Peyer's patch (tissue), 4 donors: ENCODE measurements at regions not wholly inside any gene's neighbourhood (a gene's known extent, or its start where the extent isn't known, plus 50 kb on each side); places are given as distances from the start of the nearest gene placed in this dataset.

Experiments
- DNase-seq, 3 donors: peaks; one replicate each; pipeline ENCODE4 v3.0.0-alpha.2; 2017 to 2019
- H3K27ac ChIP-seq, 4 donors: fragments of 200-600 bp; sonication (generic); one replicate each; pipeline ENCODE4 v1.5.1; 2016 to 2019
- H3K27me3 ChIP-seq, 2 donors: fragments of 200-600 bp; sonication (generic); one replicate each; pipeline ENCODE4 v1.5.1; 2019
- H3K36me3 ChIP-seq, 3 donors: fragments of 200-600 bp; sonication (generic); one replicate each; pipeline ENCODE4 v1.5.1; 2016 to 2019
- H3K4me1 ChIP-seq, 4 donors: fragments of 200-600 bp; sonication (generic); one replicate each; pipeline ENCODE4 v1.5.1; 2016 to 2019
- H3K4me3 ChIP-seq, 4 donors: fragments of 200-600 bp; sonication (generic); 1 replicate in 3 of 4; 2 replicates in 1 of 4; pipeline ENCODE4 v1.5.1; 2016 to 2019; ENCODE audit warnings: mild to moderate bottlenecking in 1 of 4
- H3K9me3 ChIP-seq, 4 donors: fragments of 200-600 bp; sonication (generic); one replicate each; pipeline ENCODE4 v1.5.1; 2016 to 2019; ENCODE audit warnings: mild to moderate bottlenecking in 1 of 4
- CTCF ChIP-seq, 6 experiments: fragments of 450-650 bp in 4 of 6; fragments of 200-600 bp in 2 of 6; sonication (generic) in 1 of 6; IDR thresholded peaks; one replicate each; pipeline ENCODE4 v1.5.1; 2017 to 2019; ENCODE audit warnings: antibody characterized with exemption in 6 of 6, mild to moderate bottlenecking in 3 of 6, moderate library complexity in 1 of 6
- POLR2A ChIP-seq, 2 donors: fragments of 450-650 bp; IDR thresholded peaks; one replicate each; pipeline ENCODE4 v1.5.1; 2017; ENCODE audit warnings: antibody characterized with exemption in 2 of 2, mild to moderate bottlenecking in 2 of 2, moderate library complexity in 2 of 2

GRCh38 chr22:47750086-47750485 is 987.6 kb downstream of the TBC1D22A start:
- Histone ChIP-seq H3K4me3 (no peak overlapping the region), H3K36me3 (no peaks in the 10 kb centered on the region), H3K27ac (no peak overlapping the region), H3K9me3 (no peaks in the 10 kb centered on the region), H3K27me3 (no peaks in the 10 kb centered on the region), H3K4me1 (no peaks in the 10 kb centered on the region)
- DNase-seq, result no peak
- TF ChIP-seq POLR2A (IDR thresholded peaks at IDR 0.05) (no peak), CTCF (IDR thresholded peaks at IDR 0.05) (no peak)

- Histone ChIP-seq H3K4me3 (no peak overlapping the region), H3K27ac (no peak overlapping the region), H3K27me3 (no peaks in the 10 kb centered on the region), H3K36me3 (no peaks in the 10 kb centered on the region), H3K9me3 (no peaks in the 10 kb centered on the region), H3K4me1 (no peaks in the 10 kb centered on the region)
- DNase-seq, result no peak
- no peak for TF ChIP-seq POLR2A (IDR thresholded peaks at IDR 0.05)
- TF ChIP-seq CTCF (IDR thresholded peaks at IDR 0.05), result no peak
These were observed 986.5 kb downstream of the TBC1D22A start for GRCh38 chr22:47748957-47749356.

DNA sequence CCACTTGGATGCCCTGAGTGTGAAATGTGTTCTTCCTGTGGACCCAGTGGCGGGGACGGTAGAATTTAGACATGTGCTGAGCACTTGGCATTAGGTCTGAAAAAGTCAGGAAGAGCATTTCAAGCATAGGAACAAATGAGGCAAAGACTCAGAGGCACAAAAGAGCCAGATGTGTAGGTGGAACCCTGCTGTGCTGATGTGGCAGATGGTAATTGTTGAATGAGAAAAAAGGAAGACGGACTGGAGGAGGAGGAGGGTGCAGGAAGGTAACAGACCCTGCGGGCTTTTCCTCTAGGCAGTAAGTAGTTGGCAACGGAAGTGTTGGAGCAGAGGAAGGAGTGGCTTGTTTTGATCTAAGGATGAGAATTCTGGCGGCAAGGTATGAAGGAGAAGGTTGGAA is 985.8 kb downstream of the TBC1D22A start:
- TF ChIP-seq CTCF (IDR thresholded peaks at IDR 0.05) (no peak), POLR2A (IDR thresholded peaks at IDR 0.05) (no peak)
- Histone ChIP-seq H3K4me1 (no peaks in the 10 kb centered on the region), H3K36me3 (no peaks in the 10 kb centered on the region), H3K9me3 (no peaks in the 10 kb centered on the region), H3K27me3 (no peaks in the 10 kb centered on the region), H3K27ac (no peak overlapping the region), H3K4me3 (no peak overlapping the region)
- no peak for DNase-seq

GRCh38 chr22:47740109-47740805 is 977.8 kb downstream of the TBC1D22A start:
- TF ChIP-seq POLR2A (IDR thresholded peaks at IDR 0.05), result no peak
- TF ChIP-seq CTCF (IDR thresholded peaks at IDR 0.05), result no peak
- H3K27ac ChIP-seq, result no peak overlapping the region
- no peaks in the 10 kb centered on the region for H3K9me3 ChIP-seq
- DNase-seq, result no peak
- H3K27me3 ChIP-seq, result no peaks in the 10 kb centered on the region
- H3K4me3 ChIP-seq, result no peak overlapping the region
- no peaks in the 10 kb centered on the region for H3K4me1 ChIP-seq
- no peaks in the 10 kb centered on the region for H3K36me3 ChIP-seq

- no peaks in the 10 kb centered on the region for H3K4me1 ChIP-seq
- no peak for DNase-seq
- no peaks in the 10 kb centered on the region for H3K9me3 ChIP-seq
These were observed 977.0 kb downstream of the TBC1D22A start for GRCh38 chr22:47739291-47740015.

More at GRCh38 chr22:47739291-47740015, 977.0 kb downstream of the TBC1D22A start:
- no peak for TF ChIP-seq POLR2A (IDR thresholded peaks at IDR 0.05)
- TF ChIP-seq CTCF (IDR thresholded peaks at IDR 0.05), result no peak
- Histone ChIP-seq H3K27me3 (no peaks in the 10 kb centered on the region), H3K36me3 (no peaks in the 10 kb centered on the region), H3K4me3 (no peak overlapping the region), H3K27ac (no peak overlapping the region)
